ENCODE measurements at regions not wholly inside any gene's neighbourhood (a gene's known extent, or its start where the extent isn't known, plus 50 kb on each side); places are given as distances from the start of the nearest gene placed in this dataset.

DNA sequence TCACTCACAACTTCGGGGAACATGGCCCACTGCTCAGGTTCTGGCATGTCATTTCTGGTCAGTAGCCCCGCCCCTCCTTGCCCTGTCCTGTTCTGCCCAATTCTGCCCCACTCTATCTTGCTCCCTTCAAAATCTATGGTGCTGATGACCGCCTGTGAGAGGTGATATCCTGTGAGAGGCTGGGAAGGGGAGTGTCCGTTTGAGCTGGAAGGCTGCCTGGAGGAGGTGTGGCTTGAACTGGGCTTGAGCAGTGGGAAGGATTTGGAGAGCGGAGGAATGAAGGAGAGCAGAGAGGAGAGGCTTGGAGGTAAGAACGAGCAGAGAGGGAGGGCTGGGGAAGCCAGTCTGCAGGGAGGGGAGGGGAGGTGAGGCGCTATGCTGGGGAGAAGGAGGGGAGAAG lies 145.3 kb downstream of the RPS24 start:
- TF ChIP-seq, protein P1, sequence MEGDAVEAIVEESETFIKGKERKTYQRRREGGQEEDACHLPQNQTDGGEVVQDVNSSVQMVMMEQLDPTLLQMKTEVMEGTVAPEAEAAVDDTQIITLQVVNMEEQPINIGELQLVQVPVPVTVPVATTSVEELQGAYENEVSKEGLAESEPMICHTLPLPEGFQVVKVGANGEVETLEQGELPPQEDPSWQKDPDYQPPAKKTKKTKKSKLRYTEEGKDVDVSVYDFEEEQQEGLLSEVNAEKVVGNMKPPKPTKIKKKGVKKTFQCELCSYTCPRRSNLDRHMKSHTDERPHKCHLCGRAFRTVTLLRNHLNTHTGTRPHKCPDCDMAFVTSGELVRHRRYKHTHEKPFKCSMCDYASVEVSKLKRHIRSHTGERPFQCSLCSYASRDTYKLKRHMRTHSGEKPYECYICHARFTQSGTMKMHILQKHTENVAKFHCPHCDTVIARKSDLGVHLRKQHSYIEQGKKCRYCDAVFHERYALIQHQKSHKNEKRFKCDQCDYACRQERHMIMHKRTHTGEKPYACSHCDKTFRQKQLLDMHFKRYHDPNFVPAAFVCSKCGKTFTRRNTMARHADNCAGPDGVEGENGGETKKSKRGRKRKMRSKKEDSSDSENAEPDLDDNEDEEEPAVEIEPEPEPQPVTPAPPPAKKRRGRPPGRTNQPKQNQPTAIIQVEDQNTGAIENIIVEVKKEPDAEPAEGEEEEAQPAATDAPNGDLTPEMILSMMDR (IDR thresholded peaks at IDR 0.05), result no peak
- TF ChIP-seq EP300 (IDR thresholded peaks at IDR 0.05), result no peak
- no peak for TF ChIP-seq POLR2AphosphoS5 (IDR thresholded peaks at IDR 0.05)
- TF ChIP-seq POLR2A (IDR thresholded peaks at IDR 0.05), result no peak

Measured in suprapubic skin (tissue), 4 donors.